Stomach (tissue), 8 donors: ENCODE measurements at regions not wholly inside any gene's neighbourhood (a gene's known extent, or its start where the extent isn't known, plus 50 kb on each side); places are given as distances from the start of the nearest gene placed in this dataset.
A peak's percentile ranks its signal among the peaks of the same experiment; 100 is the strongest.
"Not testable (repeated sequence)": the region's sequence is repeated elsewhere in the genome, so short reads cannot be mapped to it uniquely, and the experiment has no call there.

Source experiments
- DNase-seq, 2 donors: peaks; one replicate each; pipeline versions ENCODE4 v3.0.0 to v3.0.0-alpha.2; 2013 to 2019
- H3K27ac ChIP-seq, 5 donors: fragments of 200-600 bp in 4 of 5; sonication (generic) in 4 of 5; one replicate each; pipeline ENCODE4 v1.5.1; 2013 to 2019; ENCODE audit warnings: mild to moderate bottlenecking in 1 of 5, moderate library complexity in 1 of 5
- H3K27me3 ChIP-seq, 3 donors: fragments of 200-600 bp; sonication (generic); one replicate each; pipeline ENCODE4 v1.5.1; 2017 to 2019; ENCODE audit warnings: mixed run types in 1 of 3
- H3K36me3 ChIP-seq, 4 donors: fragments of 200-600 bp; sonication (generic); 1 replicate in 3 of 4; 2 replicates in 1 of 4; pipeline ENCODE4 v1.5.1; 2016 to 2019
- H3K4me1 ChIP-seq, 4 donors: fragments of 200-600 bp; sonication (generic); one replicate each; pipeline ENCODE4 v1.5.1; 2016 to 2019
- H3K4me3 ChIP-seq, 4 donors: fragments of 200-600 bp; sonication (generic) in 3 of 4; one replicate each; pipeline ENCODE4 v1.5.1; 2016 to 2019; ENCODE audit warnings: mild to moderate bottlenecking in 1 of 4
- H3K9me3 ChIP-seq, 4 donors: fragments of 200-600 bp; sonication (generic); one replicate each; pipeline ENCODE4 v1.5.1; 2016 to 2019
- CTCF ChIP-seq, 7 experiments: fragments of 450-650 bp in 4 of 7; fragments of 200-600 bp in 3 of 7; sonication (generic) in 3 of 7; IDR thresholded peaks; one replicate each; pipeline ENCODE4 v1.5.1; 2016 to 2019; ENCODE audit warnings: antibody characterized with exemption in 7 of 7, control low read depth in 2 of 7, mild to moderate bottlenecking in 1 of 7
- EP300 ChIP-seq: sonication (generic); formaldehyde crosslinking; IDR thresholded peaks from one replicate; pipeline ENCODE4 v1.6.1; 2017; ENCODE audit warnings: antibody characterized with exemption
- POLR2A ChIP-seq, 4 donors: fragments of 450-650 bp; IDR thresholded peaks; one replicate each; pipeline ENCODE4 v1.6.1; 2016; ENCODE audit warnings: antibody characterized with exemption in 4 of 4, control low read depth in 2 of 4, mild to moderate bottlenecking in 1 of 4, moderate library complexity in 1 of 4
- POLR2AphosphoS5 ChIP-seq, 3 donors: sonication (generic); formaldehyde crosslinking; IDR thresholded peaks; one replicate each; pipeline ENCODE4 v1.6.1; 2016; ENCODE audit warnings: antibody characterized with exemption in 3 of 3
- WGBS, 5 donors: extraction: QIAGEN DNeasy Blood & Tissue Kit in 3 of 5; methylation state at CpG; one replicate each; pipeline versions ENCODE4 v1.1.5 to v1.1.7; 2013 to 2018; 5-methylcytosine and 5-hydroxymethylcytosine counted together
- intact Hi-C: fragments of 100-400 bp; cut with DNase I; formaldehyde crosslinking; loops from one replicate; pipeline ENCODE4 v1.15.1; 2023; ENCODE audit warnings: low total_unique reads
- donor health status: healthy with polysubstance abuse.
- donor health status: Bipolar disorder and iron deficiency.
- donor health status: healthy.

- no peaks in the 10 kb centered on the region for H3K27me3 ChIP-seq
- 77 to 81% (median 80%) methylated on average over 6 of the region's 6 CpGs for WGBS, 5 donors
- no peaks in the 10 kb centered on the region for H3K9me3 ChIP-seq
- H3K27ac ChIP-seq, result peak overlapping the region in 1 of 5 donors; percentile 14
- peaks cover 0 to 24% (median 7%) of the 10 kb centered on the region in 4 donors for H3K4me1 ChIP-seq
- H3K4me3 ChIP-seq, result no peak overlapping the region
- peak in 1 of 3 donors; percentile 32 for TF ChIP-seq POLR2AphosphoS5 (IDR thresholded peaks at IDR 0.05)
- no peak for TF ChIP-seq POLR2A (IDR thresholded peaks at IDR 0.05)
- TF ChIP-seq CTCF (IDR thresholded peaks at IDR 0.05), result no peak
- intact Hi-C loops, result no loop called here
- H3K36me3 ChIP-seq, result no peaks in the 10 kb centered on the region
- peak in 1 of 2 donors; percentile 50 for DNase-seq
Measured at GRCh38 chr14:55794655-55795595, 214.9 kb downstream of the KTN1 start.

GRCh38 chr14:55796513-55796912 lies 216.5 kb downstream of the KTN1 start:
- intact Hi-C loops, result not testable (repeated sequence)

GRCh38 chr14:55798406-55798805 lies 218.4 kb downstream of the KTN1 start:
- intact Hi-C loops, result no loop called here
- TF ChIP-seq EP300 (no peak), POLR2AphosphoS5 (IDR thresholded peaks at IDR 0.05) (peak in 2 of 3 donors; percentile 39 to 54), POLR2A (IDR thresholded peaks at IDR 0.05) (no peak), CTCF (IDR thresholded peaks at IDR 0.05) (no peak)
- Histone ChIP-seq H3K27ac (peak overlapping the region in 2 of 5 donors; percentile 32 to 40), H3K4me1 (peaks cover 0 to 10% (median 0%) of the 10 kb centered on the region in 4 donors), H3K27me3 (no peaks in the 10 kb centered on the region), H3K36me3 (no peaks in the 10 kb centered on the region), H3K9me3 (no peaks in the 10 kb centered on the region), H3K4me3 (no peak overlapping the region)
- DNase-seq, result peak; percentile 41 to 63
- 29 to 63% (median 57%) methylated on average over 3 of the region's 3 CpGs for WGBS, 5 donors

More at GRCh38 chr14:55796513-55796912, 216.5 kb downstream of the KTN1 start:
- DNase-seq, H3K36me3 ChIP-seq, H3K27me3 ChIP-seq, H3K9me3 ChIP-seq, H3K4me3 ChIP-seq, H3K27ac ChIP-seq: not testable (repeated sequence)
- WGBS, 5 donors, result 79 to 91% (median 89%) methylated on average over 3 of the region's 3 CpGs
- peaks cover 0 to 14% (median 1%) of the 10 kb centered on the region in 4 donors for H3K4me1 ChIP-seq

GRCh38 chr14:55799508-55800095 lies 219.6 kb downstream of the KTN1 start:
- TF ChIP-seq EP300 (no peak), POLR2A (IDR thresholded peaks at IDR 0.05) (no peak), CTCF (IDR thresholded peaks at IDR 0.05) (no peak), POLR2AphosphoS5 (IDR thresholded peaks at IDR 0.05) (no peak)
- H3K36me3 ChIP-seq, result no peaks in the 10 kb centered on the region
- peak overlapping the region in 1 of 5 donors; percentile 44 for H3K27ac ChIP-seq
- 47 to 66% (median 60%) methylated on average over 3 of the region's 3 CpGs for WGBS, 5 donors
- DNase-seq, result no peak
- H3K27me3 ChIP-seq, result no peaks in the 10 kb centered on the region
- intact Hi-C loops, result no loop called here
- peaks cover 0 to 11% (median 1%) of the 10 kb centered on the region in 4 donors for H3K4me1 ChIP-seq
- H3K9me3 ChIP-seq, result no peaks in the 10 kb centered on the region
- H3K4me3 ChIP-seq, result no peak overlapping the region
